Fibroblast of pulmonary artery (primary cell): ENCODE measurements at regions not wholly inside any gene's neighbourhood (a gene's known extent, or its start where the extent isn't known, plus 50 kb on each side); places are given as distances from the start of the nearest gene placed in this dataset.
A peak's percentile ranks its signal among the peaks of the same experiment; 100 is the strongest.
"Not testable (repeated sequence)": the region's sequence is repeated elsewhere in the genome, so short reads cannot be mapped to it uniquely, and the experiment has no call there.

Experiments
- DNase-seq: peaks from one replicate; pipeline ENCODE4 v3.0.0-alpha.2; 2010; ENCODE audit warnings: low read depth
- H3K4me3 ChIP-seq: replicated peaks from 2 replicates; pipeline ENCODE4 v1.5.1; 2011; ENCODE audit warnings: low read depth, mild to moderate bottlenecking, control low read depth, low read length, moderate library complexity
- TF ChIP-seq, protein P1 (sequence below): IDR thresholded peaks from 2 replicates; pipeline ENCODE4 v1.5.1; 2011; ENCODE audit warnings: mild to moderate bottlenecking, control low read depth, low read length, inconsistent platforms; ENCODE audit errors: missing control alignments

- peak; percentile 45 for DNase-seq
- TF ChIP-seq, protein P1, sequence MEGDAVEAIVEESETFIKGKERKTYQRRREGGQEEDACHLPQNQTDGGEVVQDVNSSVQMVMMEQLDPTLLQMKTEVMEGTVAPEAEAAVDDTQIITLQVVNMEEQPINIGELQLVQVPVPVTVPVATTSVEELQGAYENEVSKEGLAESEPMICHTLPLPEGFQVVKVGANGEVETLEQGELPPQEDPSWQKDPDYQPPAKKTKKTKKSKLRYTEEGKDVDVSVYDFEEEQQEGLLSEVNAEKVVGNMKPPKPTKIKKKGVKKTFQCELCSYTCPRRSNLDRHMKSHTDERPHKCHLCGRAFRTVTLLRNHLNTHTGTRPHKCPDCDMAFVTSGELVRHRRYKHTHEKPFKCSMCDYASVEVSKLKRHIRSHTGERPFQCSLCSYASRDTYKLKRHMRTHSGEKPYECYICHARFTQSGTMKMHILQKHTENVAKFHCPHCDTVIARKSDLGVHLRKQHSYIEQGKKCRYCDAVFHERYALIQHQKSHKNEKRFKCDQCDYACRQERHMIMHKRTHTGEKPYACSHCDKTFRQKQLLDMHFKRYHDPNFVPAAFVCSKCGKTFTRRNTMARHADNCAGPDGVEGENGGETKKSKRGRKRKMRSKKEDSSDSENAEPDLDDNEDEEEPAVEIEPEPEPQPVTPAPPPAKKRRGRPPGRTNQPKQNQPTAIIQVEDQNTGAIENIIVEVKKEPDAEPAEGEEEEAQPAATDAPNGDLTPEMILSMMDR = peak; percentile 47
- H3K4me3 ChIP-seq = no peak overlapping the region
These were observed 131.0 kb upstream of the CCNG1 start for GRCh38 chr5:163306421-163306820.

DNA sequence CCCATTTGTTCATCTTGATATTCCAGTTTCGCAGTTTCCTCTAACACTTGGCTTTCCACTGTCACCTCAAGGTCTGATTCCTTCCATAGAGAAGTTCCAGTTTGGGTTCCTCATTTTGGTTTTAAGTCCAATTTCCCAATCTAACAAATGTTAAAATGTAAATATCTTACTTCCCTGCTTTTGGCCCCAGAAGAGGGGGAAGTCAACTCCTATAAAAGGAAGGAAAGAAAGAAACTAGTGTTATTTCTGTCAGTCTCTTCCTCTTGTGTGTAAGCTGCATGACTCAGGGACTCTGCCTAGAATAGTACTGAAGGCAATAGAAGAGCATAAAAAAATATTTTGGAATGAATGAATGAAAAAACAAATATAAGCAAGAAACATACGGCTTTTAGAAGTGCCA lies 127.5 kb upstream of the CCNG1 start:
- TF ChIP-seq, protein P1 = no peak
- no peak overlapping the region for H3K4me3 ChIP-seq
- DNase-seq = no peak

GRCh38 chr5:163310997-163311396 lies 126.4 kb upstream of the CCNG1 start:
- no peak overlapping the region for H3K4me3 ChIP-seq
- DNase-seq = no peak
- TF ChIP-seq, protein P1 = no peak

- no peak for DNase-seq
- no peak overlapping the region for H3K4me3 ChIP-seq
- TF ChIP-seq, protein P1 = no peak
These were observed 124.8 kb upstream of the CCNG1 start for GRCh38 chr5:163312598-163312997.

GRCh38 chr5:163313049-163313448 lies 124.3 kb upstream of the CCNG1 start:
- H3K4me3 ChIP-seq, DNase-seq: not testable (repeated sequence)

- H3K4me3 ChIP-seq, DNase-seq: not testable (repeated sequence)
These were observed 121.0 kb upstream of the CCNG1 start for GRCh38 chr5:163316374-163316773.

- H3K4me3 ChIP-seq = no peak overlapping the region
- TF ChIP-seq, protein P1 = no peak
- no peak for DNase-seq
These were observed 118.7 kb upstream of the CCNG1 start for GRCh38 chr5:163318707-163319106.

- no peak overlapping the region for H3K4me3 ChIP-seq
- TF ChIP-seq, protein P1 = no peak
- no peak for DNase-seq
These were observed 115.9 kb upstream of the CCNG1 start for GRCh38 chr5:163321511-163321910.
